GM19468 (cell line): ENCODE measurements at regions not wholly inside any gene's neighbourhood (a gene's known extent, or its start where the extent isn't known, plus 50 kb on each side); places are given as distances from the start of the nearest gene placed in this dataset.

Experiments
- ATAC-seq: cut with Tn5 transposase; IDR thresholded peaks from one replicate; pipeline ENCODE4 v1.9.1; 2021; ENCODE audit warnings: mild to moderate bottlenecking, moderate library complexity, moderate number of reproducible peaks; ENCODE audit not compliant: unreplicated experiment; ENCODE audit errors: extremely low read depth

DNA sequence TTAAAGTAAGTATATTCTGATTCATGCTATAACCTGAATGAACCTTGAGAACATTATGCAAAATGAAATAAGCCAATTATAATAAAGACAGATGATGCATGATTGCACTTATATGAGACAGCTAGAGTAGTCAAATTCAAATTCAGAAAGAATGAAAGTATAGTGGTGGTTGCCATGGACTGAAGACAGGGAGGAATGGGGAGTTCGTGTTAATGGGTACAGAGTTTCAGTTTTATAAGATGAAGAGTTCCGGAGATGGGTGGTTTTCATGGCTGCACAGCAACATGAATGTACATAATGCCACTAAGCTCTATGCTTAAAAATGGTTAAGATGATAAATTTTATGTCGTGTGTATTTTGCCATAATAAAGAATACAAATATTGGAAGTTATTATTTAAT lies 751.2 kb downstream of the TSN start:
- ATAC-seq = no peak

DNA sequence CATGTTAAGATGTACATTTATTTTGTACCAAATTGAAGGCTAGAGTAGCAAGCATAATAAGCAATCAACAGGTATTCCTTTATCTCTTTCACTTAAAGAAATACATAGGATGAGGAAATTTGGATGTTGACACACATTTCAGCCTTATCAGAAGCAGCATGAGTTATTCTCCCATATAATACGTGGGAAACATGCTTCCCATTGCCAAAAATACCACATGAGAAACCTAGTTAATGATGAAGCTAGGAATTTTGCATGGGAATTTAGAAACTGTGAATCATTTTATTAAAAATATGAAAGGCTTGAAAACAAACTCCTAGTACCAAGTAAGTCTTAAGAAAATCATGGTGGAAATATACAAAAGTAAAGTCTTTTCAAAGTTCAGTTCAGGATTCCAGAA lies 751.8 kb downstream of the TSN start:
- no peak for ATAC-seq

DNA sequence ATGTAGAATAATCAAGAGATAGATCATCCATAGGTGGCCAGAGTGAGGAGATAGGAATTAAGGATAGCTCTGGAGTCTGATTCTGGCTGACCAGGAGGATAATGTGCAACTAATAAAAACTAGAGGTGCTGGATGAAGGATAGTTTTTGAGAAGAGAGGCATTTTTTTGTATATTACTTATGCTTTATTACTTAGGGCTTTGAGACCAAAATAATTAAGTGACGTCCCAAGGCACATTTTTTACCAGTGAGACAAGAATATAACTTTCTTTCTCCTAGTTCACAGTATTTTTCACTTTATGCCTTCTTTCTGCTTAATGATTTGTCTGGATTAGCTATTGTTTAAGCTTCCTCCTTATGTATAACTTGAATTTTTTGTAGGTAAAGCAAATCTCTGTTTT lies 756.6 kb downstream of the TSN start:
- ATAC-seq = no peak

DNA sequence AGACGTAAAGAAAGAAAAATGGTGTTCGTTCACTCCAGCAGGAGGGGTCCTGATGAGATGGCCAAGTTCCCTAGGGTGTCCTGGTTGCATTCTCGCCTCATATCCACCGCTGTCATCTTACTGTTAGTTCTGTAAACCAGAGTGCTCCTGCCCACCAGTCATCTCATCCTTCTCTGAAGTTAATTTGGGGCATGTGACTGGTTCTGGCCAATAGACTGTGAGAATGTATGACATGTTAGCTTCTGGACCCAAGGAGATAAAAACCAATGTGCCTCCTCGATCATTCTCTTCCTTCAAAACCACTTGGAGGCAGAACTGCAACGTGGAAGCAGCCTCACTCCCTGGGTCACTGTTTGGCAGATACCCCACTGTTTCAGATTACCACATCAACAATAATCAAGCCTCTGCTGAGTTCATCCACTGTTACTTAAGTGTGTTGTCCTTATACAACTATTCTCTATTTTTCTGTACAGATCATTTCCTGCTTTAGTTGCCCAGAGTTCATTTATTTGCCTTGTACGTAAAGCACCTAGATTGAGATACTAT lies 759.1 kb downstream of the TSN start:
- ATAC-seq = no peak

DNA sequence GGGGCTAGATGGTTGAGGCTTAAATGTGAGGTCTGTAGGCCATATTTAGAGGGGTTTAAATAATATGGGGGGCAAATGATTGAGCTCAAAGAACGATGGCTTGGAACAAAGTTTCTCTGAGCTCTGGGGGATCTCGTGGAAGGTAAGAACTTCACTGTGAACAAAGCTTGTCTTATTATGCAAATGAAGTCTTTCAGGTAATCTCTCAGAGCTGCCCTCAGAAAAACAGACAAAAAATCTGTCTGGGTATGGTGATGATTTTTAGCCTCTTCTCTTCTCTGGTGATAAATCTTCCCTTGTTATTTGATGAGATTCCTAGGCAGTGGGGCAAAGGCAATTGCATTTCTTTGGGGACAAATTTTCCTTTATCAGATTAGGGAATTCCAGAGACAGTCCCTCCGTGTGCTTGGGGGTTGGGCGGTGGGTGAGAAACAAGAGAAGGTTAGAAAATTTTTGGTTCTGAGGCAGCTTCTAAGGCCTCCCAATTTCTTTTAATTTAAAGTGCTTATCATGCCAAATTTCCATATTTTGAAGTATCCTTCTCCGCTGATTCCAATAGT lies 760.4 kb downstream of the TSN start:
- ATAC-seq = no peak

DNA sequence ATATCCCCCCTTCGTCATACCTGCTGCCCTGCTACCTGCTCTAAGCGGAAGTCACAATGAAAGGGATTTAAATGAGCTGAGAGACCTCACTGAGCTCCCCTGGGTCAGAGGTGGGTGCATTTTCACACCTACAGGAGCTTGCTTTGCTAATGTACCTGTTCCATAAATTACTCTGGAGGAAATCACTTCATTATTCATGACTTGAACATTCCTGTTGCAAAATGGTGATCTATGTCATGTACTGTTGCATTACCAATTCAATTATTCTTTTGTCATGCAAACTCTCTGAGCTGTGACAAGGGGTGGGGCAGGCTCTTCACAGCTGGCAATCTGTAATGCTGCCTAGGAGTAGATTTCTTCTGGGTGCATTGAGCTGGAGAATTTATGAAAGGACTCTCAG lies 761.3 kb downstream of the TSN start:
- no peak for ATAC-seq

DNA sequence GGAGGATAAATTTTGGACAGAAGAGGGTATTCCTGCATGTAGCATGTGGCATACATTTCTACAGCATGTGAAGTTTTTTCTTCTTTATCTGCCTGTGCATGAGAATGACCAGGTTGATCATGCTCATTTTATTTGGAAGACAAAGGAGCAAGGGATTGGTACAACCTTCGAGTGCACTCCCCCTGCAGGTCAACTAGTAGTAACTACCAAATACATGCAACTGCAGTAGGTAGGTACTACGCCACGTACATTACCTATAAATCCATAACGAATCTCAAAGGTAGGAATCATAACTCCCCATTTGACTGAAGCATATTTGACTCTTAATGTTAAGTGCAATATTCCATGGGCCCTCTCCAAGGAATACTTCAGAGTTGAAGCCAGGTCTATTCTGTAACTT lies 763.9 kb downstream of the TSN start:
- ATAC-seq = no peak

DNA sequence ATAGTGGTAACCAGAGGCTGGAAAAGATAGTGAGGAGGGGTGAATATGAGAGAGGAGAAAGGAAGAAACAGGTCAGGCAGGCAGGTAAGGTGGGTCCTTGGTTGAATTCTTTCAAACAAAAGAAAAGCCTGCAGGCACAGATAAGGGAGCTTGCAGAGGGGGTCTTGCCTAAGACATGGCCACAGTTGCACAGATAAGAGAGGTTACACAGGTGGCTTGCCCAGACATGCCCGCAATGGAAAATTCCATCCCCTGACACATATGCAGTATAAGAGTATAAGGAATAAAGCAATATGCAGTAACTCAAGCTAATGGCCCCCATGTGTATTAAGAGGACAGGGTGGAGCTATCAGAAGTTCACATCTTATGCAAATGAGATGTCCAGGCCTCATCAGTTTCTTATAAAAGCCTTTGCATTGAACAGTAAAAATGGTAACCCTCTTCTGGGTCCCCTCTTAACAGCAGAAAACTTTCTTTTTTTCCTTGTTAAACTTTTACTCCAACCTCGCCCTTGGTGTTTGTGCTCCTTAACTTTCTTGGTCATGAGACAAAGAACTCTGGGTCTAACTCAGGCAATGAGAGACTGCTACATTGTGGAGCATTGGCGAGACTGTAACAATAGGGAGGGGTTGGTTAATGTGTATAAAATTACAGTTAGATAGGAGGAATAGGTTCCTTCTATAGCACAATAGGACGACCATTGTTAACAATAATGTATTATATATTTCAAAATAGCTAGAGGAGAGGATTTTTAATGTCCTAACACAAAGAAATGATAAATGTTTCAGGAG lies 764.6 kb downstream of the TSN start:
- ATAC-seq = no peak

DNA sequence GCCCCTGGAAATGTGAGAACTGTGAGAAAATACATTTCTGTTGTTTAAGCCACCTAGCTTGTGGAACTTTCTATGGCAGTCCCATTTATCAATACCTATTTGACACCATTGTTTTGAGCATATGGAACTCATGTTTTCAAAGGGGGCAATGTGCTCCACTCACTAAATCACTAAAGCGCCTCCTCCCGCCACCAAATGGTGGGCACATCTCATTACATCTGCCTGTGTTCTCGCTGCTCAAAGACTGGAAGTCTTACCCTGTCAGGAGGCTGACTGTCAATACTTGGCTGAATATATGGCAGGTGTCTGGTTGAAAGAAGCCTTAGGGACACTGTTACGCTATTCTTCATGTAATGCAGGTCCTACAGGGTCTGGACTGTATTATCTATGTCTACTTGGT lies 767.7 kb downstream of the TSN start:
- no peak for ATAC-seq

DNA sequence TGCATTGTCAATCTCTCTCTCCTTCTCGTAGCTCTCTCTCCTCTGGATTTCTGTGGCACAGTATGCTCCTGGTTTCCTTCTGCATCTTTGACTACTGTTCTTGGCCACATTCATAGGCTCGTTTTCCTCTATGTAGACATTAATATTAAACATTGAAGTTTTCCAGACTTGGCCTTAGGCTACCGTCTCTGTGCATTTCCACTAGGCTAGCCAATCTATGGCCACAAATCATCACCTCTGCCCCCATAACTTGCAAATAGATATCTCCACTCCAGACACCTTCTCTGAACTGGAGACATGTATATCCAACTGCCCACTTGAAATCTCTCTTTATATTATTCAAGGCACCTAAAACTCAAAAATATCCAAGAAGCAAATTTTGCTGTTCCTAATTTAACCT lies 768.5 kb downstream of the TSN start:
- no peak for ATAC-seq

DNA sequence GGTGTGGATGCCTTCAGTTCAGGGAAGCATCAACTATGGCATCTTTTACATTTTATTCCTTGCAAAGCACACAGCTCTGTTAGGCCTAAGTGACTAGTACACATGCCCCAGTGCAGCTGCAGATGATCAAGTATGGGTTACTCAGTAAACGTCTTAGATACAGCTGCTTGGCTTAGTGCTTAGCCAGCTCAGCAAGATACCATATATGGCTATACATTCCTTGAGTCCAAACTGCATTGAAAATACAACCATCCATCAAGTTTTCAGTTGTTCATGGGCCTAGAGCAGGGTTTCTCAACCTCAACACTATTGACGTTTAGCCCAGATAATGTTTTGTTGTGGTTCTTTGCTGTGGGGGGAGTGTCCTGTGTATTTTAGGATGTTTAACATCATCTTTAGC lies 769.9 kb downstream of the TSN start:
- ATAC-seq = no peak

DNA sequence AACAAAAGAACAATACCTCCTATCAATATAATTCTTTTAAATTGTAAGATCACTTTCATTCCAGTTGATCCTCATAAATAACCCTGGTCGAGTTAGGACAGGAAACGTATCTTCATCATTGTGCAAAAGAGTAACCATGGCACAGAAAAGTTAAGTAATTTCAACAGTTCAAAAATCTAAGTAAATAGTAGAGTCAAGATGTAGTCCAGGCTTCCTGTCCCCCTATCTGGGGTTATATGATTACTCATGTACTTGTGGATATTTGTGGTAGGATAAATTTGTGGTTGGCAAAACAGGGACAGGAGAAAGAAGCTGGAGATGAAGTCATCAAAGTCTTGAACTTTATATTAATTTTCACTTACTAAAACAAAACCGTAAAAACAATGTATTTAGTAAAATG lies 772.6 kb downstream of the TSN start:
- no peak for ATAC-seq

DNA sequence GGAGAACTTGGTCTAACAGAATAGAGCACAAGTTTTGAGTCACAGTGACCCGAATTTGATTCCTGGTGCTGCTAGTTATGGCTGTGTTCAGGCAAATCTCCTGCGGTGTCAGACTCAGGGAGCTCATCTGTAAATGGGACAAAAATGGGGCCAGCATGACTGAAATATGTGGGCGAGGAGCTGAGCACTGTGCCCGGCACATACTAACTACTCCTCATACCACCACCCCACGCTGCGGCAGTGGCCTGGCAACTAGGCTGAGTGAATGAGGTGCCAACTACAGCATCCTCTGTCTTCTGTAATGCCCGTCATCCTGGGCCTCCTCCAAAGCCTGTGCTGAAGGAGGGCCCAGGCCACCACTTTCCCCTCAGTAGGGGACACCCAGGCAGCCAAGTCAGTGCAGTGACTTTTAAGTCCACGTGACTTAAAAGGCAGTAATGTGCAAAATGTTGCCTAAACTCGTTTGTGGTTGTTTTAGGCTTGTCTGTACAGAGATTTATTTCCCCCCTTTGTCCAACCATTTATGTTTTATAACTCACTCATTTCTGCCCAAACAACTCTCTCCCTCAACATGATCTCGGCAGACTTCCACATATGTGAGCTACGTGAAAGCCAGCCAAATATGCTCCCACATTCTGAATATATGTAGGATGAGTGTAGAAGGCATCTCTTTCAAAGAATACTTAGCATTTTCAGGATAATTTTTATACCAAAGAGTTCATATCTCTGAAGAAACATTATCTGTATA lies 773.7 kb downstream of the TSN start:
- no peak for ATAC-seq

DNA sequence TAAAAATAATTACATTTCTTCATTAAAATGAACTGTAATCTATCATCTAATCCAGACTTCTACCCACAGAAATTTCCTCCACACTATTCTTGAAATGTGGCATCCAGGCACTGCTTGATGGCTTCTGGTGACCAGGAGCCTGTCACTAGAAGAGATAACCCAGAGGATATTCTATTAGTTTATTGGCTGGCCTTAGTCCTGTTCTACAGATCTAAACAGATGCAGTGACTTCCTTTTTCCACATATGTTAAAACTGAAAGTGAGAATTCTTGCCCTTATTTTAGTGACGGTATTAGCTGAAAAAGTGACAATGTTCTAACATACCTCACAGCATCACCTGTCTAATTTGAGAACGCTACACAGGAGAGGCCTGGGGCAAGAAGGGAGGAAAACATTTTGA lies 775.4 kb downstream of the TSN start:
- no peak for ATAC-seq

DNA sequence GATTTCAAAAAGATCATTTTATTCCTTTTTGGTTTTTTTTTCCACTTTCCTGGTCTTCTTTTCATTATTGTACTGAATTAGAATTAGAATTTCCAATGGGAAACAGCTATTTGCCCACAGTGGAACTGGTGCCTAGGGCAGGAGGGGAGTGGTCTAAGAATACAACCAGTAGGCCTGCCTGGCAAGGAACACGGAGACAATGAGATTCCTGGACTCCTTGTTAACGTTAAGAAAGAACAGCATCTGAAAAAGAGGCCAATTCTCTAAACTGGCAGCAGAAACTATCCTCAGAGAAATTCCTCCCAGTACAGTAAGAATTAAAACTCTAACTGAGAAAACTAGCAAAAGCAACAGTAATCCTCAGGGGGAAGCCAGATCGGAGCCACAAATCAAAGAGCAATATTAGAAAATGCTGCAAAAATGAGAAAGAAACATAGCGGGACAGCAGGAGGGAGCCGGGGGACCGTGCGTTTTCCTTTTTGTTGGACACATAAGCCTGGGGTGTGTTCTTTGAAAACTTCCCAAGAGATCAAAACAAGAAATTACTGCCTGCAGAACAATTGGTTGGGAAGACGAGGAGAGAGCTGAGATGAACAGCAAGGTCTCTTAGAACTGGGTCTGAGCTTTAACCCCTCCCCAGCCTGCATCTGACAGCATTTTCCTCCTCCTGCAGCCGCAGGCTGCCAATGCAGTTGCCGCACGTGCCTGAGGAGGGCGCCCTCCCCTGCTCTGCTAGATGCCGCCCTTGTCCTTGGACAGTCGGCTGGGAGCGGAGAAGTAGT lies 776.0 kb downstream of the TSN start:
- no peak for ATAC-seq

DNA sequence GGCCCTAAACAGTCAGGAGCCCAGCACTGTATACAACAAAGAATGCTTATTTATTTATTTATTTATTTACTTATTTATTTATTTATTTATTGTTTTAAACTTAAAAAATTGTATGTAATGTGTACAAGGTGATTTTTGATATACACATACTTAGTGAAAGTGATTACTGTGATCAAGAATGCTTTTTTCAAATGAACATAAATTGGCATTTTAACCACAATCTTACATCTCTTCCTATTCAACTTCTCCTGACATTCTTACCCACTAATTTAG lies 776.6 kb downstream of the TSN start:
- no peak for ATAC-seq

DNA sequence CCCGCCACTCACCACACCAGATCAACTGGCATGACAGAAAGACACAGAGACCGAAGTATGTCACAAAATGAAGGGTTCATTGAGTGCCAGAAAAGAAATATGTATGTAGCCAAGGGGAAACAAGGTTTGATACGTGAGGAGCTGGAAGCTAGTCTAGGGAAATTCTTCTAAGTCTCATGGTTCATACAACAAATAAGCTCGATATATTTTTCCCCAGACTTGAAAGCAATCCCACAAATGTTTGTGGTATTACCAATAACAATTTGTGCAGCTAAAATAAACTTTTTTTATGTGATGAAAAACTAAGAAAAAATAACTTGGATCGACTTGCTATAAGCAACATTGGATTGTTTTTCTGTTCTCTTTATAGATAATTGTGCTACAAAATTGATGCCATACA lies 777.0 kb downstream of the TSN start:
- ATAC-seq = no peak

DNA sequence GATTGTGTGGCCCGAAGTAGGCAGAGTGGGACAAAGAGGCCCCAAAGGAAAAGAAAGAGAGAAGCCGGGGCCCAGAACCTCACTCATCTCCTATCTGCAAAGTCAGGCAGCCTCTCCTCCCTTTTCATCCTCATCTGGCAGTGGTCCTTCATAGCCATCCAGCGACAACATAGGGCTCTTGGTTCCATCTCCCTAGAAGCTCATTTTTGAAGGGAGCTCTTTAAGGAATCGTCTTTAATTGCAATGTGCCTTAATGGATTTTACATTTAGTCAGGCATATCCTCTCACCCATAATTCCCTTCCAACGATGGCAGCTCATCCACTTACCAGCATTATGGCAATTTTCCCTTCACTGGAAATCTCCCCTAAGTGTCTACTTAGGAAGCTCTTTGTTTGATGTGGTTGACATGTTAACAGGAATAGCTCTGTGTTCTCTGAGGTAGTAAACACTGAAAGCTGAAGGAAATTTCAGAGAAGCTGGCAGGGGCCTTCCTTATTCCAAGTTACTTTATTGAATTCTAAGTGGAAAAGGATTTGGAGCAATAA lies 780.6 kb downstream of the TSN start:
- no peak for ATAC-seq

DNA sequence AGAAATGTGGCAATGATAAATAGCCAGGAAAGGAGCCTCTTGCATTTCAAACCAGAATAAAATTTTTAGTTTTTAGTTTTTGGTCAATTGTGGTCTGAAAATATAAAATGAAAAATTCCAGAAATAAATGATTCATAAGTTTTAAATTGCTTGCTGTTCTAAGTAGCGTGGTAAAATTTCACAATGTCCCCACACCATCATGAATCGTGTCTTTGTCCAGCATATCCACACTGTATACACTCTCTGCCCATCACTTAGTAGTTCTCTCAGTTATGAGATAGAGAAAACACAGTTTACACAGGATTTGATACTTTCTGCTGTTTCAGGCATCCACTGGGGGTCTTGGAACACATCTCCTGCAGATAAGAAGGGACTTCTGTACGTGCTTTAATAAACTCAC lies 783.9 kb downstream of the TSN start:
- ATAC-seq = no peak

DNA sequence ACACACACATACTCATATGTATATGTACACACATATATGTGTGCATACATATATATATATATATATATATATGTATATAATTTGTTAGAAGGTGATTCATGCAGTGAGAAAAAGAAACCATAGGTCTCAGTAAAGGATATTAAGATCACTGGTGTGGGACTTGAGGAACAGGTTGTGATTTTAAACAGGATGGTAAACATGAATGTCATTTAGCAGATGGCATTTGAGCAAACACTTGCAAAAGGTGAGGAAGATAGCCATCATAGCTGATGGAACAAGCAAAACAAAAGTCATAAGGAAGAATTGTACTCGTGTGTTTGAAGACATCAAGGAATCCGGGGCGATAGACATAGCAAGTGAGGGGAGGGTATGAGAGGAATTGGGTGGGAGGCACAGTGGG lies 784.5 kb downstream of the TSN start:
- ATAC-seq = no peak

DNA sequence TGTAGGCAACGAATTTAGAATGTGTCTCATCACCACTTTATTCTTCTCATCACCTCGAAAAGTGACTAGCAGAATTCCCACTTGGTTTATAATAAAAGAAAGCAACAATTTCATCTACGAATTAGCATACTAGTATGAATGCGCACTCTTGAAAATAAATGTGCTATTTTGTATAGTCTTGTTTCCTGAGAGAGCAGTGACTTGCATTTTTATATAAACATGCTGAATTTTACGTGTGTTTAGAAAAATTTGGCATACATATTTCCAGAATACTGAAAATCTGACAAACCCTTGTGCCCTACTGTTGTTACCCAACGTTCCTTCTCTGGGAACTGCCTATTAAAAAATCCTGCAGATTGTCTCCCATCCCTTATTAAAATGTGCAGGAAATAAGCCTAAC lies 786.8 kb downstream of the TSN start:
- no peak for ATAC-seq
